Activated naive CD8-positive, alpha-beta T cell (primary cell): ENCODE measurements at regions not wholly inside any gene's neighbourhood (a gene's known extent, or its start where the extent isn't known, plus 50 kb on each side); places are given as distances from the start of the nearest gene placed in this dataset.
A peak's percentile ranks its signal among the peaks of the same experiment; 100 is the strongest.
"Not testable (repeated sequence)": the region's sequence is repeated elsewhere in the genome, so short reads cannot be mapped to it uniquely, and the experiment has no call there.

Experiments
- H3K27ac Mint-ChIP-seq: one replicate; pipeline ENCODE4 v1.8.0; 2021; ENCODE audit warnings: mixed read lengths
- H3K27me3 Mint-ChIP-seq: one replicate; pipeline ENCODE4 v1.8.0; 2021; ENCODE audit warnings: mixed read lengths
- H3K36me3 Mint-ChIP-seq: one replicate; pipeline ENCODE4 v1.8.0; 2021; ENCODE audit warnings: mixed read lengths
- H3K4me1 Mint-ChIP-seq: one replicate; pipeline ENCODE4 v1.8.0; 2021; ENCODE audit warnings: low read depth, mixed read lengths
- H3K4me3 Mint-ChIP-seq: one replicate; pipeline ENCODE4 v1.8.0; 2021; ENCODE audit warnings: mild to moderate bottlenecking, mixed read lengths
- H3K9me3 Mint-ChIP-seq: one replicate; pipeline ENCODE4 v1.8.0; 2021; ENCODE audit warnings: low read depth, mixed read lengths

- Mint-ChIP-seq H3K27ac (no peak overlapping the region), H3K9me3 (peaks cover 8% of the 10 kb centered on the region), H3K36me3 (peaks cover 16% of the 10 kb centered on the region), H3K27me3 (no peaks in the 10 kb centered on the region), H3K4me1 (peaks cover 12% of the 10 kb centered on the region), H3K4me3 (no peak overlapping the region)
Observed at GRCh38 chr22:49515475-49515874, 312.2 kb downstream of the BRD1 start.

GRCh38 chr22:49514641-49515040, 313.0 kb downstream of the BRD1 start:
- Mint-ChIP-seq H3K4me3 (no peak overlapping the region), H3K4me1 (peaks cover 12% of the 10 kb centered on the region), H3K36me3 (peaks cover 18% of the 10 kb centered on the region), H3K9me3 (peaks cover 13% of the 10 kb centered on the region), H3K27ac (no peak overlapping the region), H3K27me3 (no peaks in the 10 kb centered on the region)

- peaks cover 22% of the 10 kb centered on the region for H3K36me3 Mint-ChIP-seq
- H3K9me3 Mint-ChIP-seq = peaks cover 17% of the 10 kb centered on the region
- peaks cover 12% of the 10 kb centered on the region for H3K4me1 Mint-ChIP-seq
- H3K4me3 Mint-ChIP-seq = no peak overlapping the region
- no peak overlapping the region for H3K27ac Mint-ChIP-seq
- no peaks in the 10 kb centered on the region for H3K27me3 Mint-ChIP-seq
Observed at GRCh38 chr22:49514211-49514610, 313.5 kb downstream of the BRD1 start.

- no peak overlapping the region for H3K27ac Mint-ChIP-seq
- peaks cover 22% of the 10 kb centered on the region for H3K36me3 Mint-ChIP-seq
- peaks cover 12% of the 10 kb centered on the region for H3K4me1 Mint-ChIP-seq
- H3K4me3 Mint-ChIP-seq = no peak overlapping the region
- H3K27me3 Mint-ChIP-seq = no peaks in the 10 kb centered on the region
- peaks cover 17% of the 10 kb centered on the region for H3K9me3 Mint-ChIP-seq
Observed at GRCh38 chr22:49513358-49513851, 314.3 kb downstream of the BRD1 start.

- Mint-ChIP-seq H3K4me1 (peaks cover 12% of the 10 kb centered on the region), H3K4me3 (no peak overlapping the region), H3K9me3 (peaks cover 17% of the 10 kb centered on the region), H3K27me3 (no peaks in the 10 kb centered on the region), H3K36me3 (peaks cover 25% of the 10 kb centered on the region), H3K27ac (peak overlapping the region; percentile 78)
Observed at GRCh38 chr22:49512487-49513165, 315.0 kb downstream of the BRD1 start.

GRCh38 chr22:49511393-49512189, 316.1 kb downstream of the BRD1 start:
- peaks cover 25% of the 10 kb centered on the region for H3K36me3 Mint-ChIP-seq
- H3K27ac Mint-ChIP-seq = peak overlapping the region; percentile 86
- H3K4me1 Mint-ChIP-seq = peaks cover 12% of the 10 kb centered on the region

GRCh38 chr22:49510718-49511117, 317.0 kb downstream of the BRD1 start:
- H3K4me1 Mint-ChIP-seq = peaks cover 12% of the 10 kb centered on the region
- no peak overlapping the region for H3K4me3 Mint-ChIP-seq
- peaks cover 17% of the 10 kb centered on the region for H3K9me3 Mint-ChIP-seq
- H3K36me3 Mint-ChIP-seq = peaks cover 22% of the 10 kb centered on the region
- peak overlapping the region; percentile 86 for H3K27ac Mint-ChIP-seq
- no peaks in the 10 kb centered on the region for H3K27me3 Mint-ChIP-seq

More at GRCh38 chr22:49511393-49512189, 316.1 kb downstream of the BRD1 start:
- peaks cover 17% of the 10 kb centered on the region for H3K9me3 Mint-ChIP-seq
- not testable (repeated sequence) for H3K27me3 Mint-ChIP-seq, H3K4me3 Mint-ChIP-seq

- no peaks in the 10 kb centered on the region for H3K27me3 Mint-ChIP-seq
- H3K9me3 Mint-ChIP-seq = peaks cover 17% of the 10 kb centered on the region
- peaks cover 22% of the 10 kb centered on the region for H3K36me3 Mint-ChIP-seq
- no peak overlapping the region for H3K4me3 Mint-ChIP-seq
- peaks cover 12% of the 10 kb centered on the region for H3K4me1 Mint-ChIP-seq
- H3K27ac Mint-ChIP-seq = no peak overlapping the region
Observed at GRCh38 chr22:49509016-49509415, 318.7 kb downstream of the BRD1 start.

GRCh38 chr22:49508561-49508960, 319.1 kb downstream of the BRD1 start:
- Mint-ChIP-seq H3K9me3 (peaks cover 17% of the 10 kb centered on the region), H3K4me1 (peaks cover 12% of the 10 kb centered on the region), H3K27ac (no peak overlapping the region), H3K4me3 (no peak overlapping the region), H3K36me3 (peaks cover 18% of the 10 kb centered on the region), H3K27me3 (no peaks in the 10 kb centered on the region)

- Mint-ChIP-seq H3K27me3 (no peaks in the 10 kb centered on the region), H3K4me3 (no peak overlapping the region), H3K9me3 (peaks cover 17% of the 10 kb centered on the region), H3K4me1 (peaks cover 12% of the 10 kb centered on the region), H3K27ac (no peak overlapping the region), H3K36me3 (peaks cover 19% of the 10 kb centered on the region)
Observed at GRCh38 chr22:49507607-49508292, 319.9 kb downstream of the BRD1 start.

GRCh38 chr22:49506010-49506400, 321.7 kb downstream of the BRD1 start:
- H3K36me3 Mint-ChIP-seq = peaks cover 15% of the 10 kb centered on the region
- H3K27me3 Mint-ChIP-seq = no peaks in the 10 kb centered on the region
- H3K4me1 Mint-ChIP-seq = peaks cover 3% of the 10 kb centered on the region
- H3K4me3 Mint-ChIP-seq = no peak overlapping the region
- H3K27ac Mint-ChIP-seq = no peak overlapping the region
- peaks cover 13% of the 10 kb centered on the region for H3K9me3 Mint-ChIP-seq

GRCh38 chr22:49505337-49506009, 322.2 kb downstream of the BRD1 start:
- H3K4me1 Mint-ChIP-seq = no peaks in the 10 kb centered on the region
- H3K36me3 Mint-ChIP-seq = peaks cover 12% of the 10 kb centered on the region
- H3K27ac Mint-ChIP-seq = no peak overlapping the region

GRCh38 chr22:49503896-49504521, 323.7 kb downstream of the BRD1 start:
- Mint-ChIP-seq H3K9me3 (no peaks in the 10 kb centered on the region), H3K27ac (no peak overlapping the region), H3K4me1 (no peaks in the 10 kb centered on the region), H3K27me3 (no peaks in the 10 kb centered on the region), H3K36me3 (peaks cover 6% of the 10 kb centered on the region), H3K4me3 (no peak overlapping the region)

More at GRCh38 chr22:49505337-49506009, 322.2 kb downstream of the BRD1 start:
- H3K9me3 Mint-ChIP-seq = peaks cover 9% of the 10 kb centered on the region
- no peak overlapping the region for H3K4me3 Mint-ChIP-seq
- no peaks in the 10 kb centered on the region for H3K27me3 Mint-ChIP-seq

- H3K4me3 Mint-ChIP-seq = no peak overlapping the region
- H3K4me1 Mint-ChIP-seq = no peaks in the 10 kb centered on the region
- peaks cover 6% of the 10 kb centered on the region for H3K36me3 Mint-ChIP-seq
- no peak overlapping the region for H3K27ac Mint-ChIP-seq
- H3K27me3 Mint-ChIP-seq = no peaks in the 10 kb centered on the region
- H3K9me3 Mint-ChIP-seq = no peaks in the 10 kb centered on the region
Observed at GRCh38 chr22:49503321-49503720, 324.4 kb downstream of the BRD1 start.
